Suppressor macrophage treated with lipopolysaccharide for 4 hours (primary cell): ENCODE measurements at regions not wholly inside any gene's neighbourhood (a gene's known extent, or its start where the extent isn't known, plus 50 kb on each side); places are given as distances from the start of the nearest gene placed in this dataset.

Source experiments
- DNase-seq: peaks from one replicate; pipeline ENCODE4 v3.0.0-alpha.2; 2020

DNA sequence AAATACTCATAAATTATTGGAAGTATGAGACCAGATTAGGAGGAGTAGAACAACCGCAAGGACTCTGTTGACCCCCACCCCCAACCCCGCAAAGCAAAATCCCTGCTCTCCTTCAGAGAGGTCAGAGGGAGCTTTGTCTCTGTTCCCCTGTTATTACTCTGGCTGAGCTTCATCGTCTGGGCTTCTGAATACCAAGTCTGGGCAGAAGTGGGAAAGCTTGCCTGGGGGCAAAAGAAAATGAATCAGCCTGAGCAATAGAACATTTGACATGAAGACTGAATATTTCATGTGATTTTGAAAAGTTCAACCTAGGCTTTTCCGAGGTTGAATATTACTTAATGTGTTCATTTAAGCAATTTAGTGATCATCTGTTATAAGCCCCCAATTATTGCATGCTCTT, 114.6 kb upstream of the ARHGAP28 start:
- DNase-seq = no peak

DNA sequence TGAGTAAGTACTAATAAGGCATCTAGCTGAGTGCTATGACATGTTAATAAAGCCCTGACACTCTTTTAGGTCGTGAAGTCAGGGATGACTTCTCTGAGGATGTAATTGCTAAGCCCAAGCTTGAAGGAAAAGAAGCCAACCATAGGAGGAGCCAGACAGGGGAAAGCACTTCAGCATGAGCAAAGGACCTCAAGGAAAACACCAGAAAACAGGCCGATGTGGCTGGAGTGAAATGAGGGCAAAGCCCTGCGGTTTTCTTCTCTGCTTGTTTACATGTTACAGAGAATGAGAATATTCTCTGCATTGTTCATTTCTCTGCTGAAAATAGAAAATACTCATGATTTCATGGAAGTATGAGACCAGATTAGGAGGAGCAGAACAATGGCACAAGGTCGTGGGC, 112.5 kb upstream of the ARHGAP28 start:
- DNase-seq = no peak

DNA sequence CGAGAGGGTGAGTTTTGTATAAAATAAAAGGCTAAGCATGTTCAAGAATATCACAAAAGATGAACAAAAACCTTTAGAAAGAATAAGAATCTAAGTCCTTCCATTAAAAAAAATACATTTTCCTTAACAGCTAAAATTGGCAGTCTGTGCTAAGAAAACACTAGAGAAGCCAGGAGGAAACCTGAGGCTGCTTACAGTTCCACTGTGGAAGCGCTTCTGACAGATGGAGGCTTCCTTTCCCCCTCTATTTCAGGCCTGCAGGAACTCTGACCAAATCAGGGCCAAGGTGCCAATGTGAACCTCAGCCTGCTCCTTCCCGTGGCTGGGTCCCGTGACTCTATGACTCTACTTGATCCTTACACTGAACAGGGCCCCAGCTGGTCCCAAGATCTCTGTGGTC, 108.1 kb upstream of the ARHGAP28 start:
- DNase-seq = no peak

DNA sequence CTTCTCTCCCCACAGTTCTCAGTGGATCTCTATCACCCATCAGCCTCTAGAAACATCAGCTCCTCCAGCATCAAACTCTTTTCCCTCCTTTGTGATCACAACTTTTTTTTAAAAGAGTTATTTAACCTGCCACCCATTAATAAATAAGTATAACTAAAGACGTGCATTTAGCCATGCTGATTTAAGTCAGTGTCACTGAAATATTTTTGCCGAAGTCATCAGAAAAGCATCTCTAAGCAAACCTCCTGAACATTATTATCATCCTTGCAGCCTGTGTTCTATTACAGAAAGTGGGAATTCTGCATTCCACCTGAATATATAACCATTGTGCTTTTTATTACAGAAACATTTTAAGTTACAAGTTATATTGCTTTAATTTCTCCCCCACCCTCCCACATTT, 106.2 kb upstream of the ARHGAP28 start:
- no peak for DNase-seq

DNA sequence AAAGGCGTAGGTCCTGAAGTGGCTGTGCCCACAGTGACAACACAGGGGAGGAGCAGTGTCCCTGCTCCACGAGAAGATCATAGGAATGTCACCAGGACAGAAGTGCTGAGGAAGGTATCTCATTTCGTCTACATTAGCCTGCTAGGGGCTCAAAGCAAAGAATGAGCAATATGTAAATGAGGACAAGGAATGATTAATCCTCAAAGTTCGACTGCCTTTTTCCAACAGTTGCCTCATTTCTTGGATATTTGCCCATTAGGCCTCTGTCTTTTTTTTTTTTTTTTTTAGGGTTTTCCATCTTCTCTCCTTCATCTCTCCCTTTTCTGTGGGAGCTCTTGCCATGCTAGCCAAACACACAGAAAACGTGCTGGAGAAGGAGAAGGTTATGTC, 105.2 kb upstream of the ARHGAP28 start:
- no peak for DNase-seq

DNA sequence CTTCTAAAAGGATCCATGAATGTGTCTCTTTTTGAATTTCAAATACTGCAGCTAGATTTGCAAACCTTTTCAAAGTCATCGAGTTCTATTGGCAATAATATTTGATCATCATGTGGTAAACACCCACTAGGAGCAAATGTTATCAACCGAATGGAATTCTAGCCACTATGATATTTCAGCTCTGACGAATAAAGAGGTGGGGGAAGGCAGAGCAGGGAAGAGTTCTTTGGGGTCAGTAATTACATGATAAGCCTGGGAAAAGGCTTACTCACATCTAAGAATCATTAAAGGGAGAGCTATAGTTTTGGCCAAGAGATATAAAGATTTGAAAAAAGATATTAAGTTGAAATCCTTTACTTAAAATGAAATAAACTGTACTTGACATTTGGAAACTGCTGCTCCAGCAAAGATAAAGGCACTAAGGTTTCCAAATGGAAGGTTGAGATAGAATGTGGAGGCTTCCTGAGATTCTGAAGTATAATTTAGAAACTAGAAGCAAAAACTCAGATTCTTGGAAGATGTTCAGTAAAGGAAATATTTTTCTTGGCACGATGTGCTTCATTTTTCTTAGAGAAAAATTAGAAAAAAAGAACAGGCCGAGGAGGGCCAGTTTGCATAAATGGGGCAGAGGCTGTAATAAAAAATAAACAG, 104.7 kb upstream of the ARHGAP28 start:
- DNase-seq = no peak

DNA sequence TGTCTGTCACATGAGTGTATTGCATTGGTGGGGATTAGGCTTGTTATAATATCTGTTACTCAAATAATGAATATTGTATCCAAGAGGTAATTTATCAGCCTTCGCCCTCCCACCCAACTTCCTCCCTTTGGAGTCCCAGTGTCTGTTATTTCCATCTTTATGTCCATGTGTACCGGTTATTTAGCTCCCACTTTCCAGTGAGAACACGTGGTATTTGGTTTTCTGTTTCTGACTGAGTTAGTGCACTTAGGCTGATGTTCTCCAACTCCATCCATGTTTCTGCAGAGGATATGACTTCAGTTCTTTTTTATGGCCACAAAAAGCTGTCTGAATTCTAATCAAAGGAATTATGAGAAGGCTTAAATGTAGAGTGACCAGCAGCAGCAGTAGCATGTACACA, 104.0 kb upstream of the ARHGAP28 start:
- no peak for DNase-seq

DNA sequence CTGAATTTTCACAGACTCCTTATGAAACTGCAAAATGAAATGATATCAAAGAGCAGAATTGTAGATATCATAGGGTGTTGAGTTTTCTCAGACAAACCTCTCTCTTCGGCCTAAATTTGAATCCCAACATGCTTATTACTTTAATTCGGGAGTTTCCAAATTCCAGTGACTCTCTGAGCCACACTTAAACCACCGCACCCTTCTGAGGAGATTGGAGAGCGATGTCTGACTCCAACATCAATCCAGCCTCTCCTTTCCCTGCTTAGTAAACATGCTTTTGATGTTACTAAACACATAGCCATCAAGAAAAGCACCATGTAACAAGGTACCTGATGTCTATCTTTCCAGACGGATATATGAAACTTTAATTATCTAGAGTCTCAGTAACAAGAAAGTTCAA, 103.1 kb upstream of the ARHGAP28 start:
- DNase-seq = no peak

DNA sequence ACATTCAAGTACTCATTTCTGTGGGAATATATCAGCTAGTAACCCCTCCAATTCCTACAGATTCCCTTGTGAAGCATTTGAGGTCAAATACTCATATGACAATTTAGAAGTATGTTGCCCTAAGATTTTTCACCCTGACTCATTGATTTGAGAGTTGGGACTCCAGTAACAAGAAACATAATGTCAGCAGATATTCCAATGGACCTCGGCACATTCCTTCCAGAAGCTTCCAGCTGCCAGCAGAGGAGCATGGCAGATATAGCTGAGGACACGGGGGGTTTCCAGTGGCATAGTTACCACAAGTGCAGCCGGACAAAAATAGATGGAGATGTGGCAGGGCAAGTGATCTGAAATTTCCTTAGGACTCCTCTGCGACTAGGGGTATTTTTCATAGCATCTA, 101.9 kb upstream of the ARHGAP28 start:
- DNase-seq = no peak

DNA sequence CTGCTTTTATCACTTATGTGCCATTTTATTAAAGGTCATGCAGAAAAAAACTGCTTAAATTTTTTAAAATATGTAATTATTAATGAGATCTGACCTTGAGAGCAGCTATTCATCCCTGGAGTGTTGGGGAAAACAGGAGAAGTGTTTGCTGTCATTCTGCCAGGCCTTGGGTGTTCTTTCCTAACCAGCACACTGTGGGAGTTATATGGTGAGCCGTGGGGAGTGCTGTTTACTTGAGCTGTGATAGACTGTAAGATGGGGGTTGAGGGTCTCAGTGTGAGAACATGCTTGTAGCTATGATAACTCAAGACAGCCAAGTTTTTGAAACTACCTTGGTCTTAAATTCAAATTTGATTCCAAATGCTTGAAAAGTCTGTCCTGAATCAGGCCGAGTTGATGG, 101.3 kb upstream of the ARHGAP28 start:
- no peak for DNase-seq

DNA sequence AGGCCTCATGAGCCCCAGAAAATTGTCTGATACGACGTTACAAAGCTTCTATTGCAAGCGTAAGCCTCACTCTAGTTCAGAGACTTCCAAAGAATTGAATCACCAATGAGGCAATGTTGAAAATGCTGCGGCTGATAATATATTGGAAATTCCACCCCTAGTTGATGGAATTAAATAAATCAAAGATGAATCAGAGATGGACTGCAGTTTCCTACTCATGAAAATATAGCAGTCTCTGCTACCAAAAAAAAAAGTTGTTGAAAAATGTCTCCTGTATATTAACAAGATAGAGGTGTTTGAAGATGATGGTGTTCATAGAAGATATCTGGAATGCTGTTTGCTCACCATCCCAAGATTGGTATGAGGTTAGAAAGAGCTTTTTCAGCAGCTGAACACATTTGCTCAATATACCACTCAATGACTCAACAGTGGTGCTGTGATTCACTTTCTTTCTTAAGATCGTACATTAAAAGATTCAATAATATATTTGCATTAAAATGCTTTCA, 99.8 kb upstream of the ARHGAP28 start:
- DNase-seq = no peak

DNA sequence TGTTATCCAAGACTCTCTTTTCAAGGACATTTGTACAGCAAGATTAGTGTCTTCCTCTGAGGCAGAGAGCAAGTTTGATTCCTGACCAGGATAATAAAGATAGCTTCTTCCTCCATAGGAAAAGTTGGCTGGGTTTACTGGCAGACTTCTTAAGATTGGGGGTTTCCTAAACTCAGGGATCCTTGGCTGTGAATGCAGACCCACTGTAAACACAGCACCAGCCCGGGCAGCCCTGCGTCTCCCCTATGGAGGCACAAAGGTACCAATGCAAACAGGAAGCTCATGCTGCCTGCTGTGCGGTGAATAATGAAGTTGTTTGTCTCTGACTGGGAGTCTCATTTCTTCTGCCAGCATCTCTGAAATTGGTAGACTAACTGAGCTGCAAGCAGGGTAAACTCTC, 96.2 kb upstream of the ARHGAP28 start:
- DNase-seq = no peak

DNA sequence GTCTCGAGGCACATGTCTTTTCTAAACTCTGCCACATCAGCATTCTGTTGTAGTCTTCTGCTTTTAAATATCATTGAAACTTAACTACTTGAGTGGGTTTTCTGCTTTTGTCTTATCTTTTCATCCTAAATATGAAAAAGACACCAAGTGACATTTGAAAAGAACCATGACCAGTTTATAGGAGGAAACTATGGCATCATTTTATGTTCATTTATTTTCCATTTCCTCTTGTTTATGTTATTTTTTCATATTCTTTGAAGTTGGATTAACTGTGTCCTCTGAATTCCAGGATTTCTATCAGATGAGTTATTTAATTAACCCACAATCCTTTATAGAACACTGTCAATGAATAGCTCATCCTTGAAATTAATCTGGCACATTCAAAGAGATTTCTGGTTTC, 93.4 kb upstream of the ARHGAP28 start:
- no peak for DNase-seq

DNA sequence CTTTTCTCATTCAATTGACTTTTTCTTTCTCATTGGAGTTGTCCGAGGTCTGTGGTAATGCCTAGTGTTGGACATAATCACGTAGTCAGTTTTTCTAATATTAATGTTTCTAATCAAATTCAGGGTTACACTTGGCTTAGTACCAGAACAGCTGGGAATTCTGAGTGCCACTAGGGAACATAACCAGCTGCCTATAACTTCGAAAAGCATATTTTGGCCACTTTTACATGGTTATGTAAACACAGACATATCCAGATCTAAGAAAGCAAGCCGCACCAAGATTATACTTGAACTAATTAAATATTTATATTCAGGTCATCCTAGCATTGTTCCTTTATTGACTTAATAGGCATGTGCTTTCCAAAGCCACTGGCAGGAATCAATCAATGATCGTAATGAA, 91.1 kb upstream of the ARHGAP28 start:
- DNase-seq = no peak

DNA sequence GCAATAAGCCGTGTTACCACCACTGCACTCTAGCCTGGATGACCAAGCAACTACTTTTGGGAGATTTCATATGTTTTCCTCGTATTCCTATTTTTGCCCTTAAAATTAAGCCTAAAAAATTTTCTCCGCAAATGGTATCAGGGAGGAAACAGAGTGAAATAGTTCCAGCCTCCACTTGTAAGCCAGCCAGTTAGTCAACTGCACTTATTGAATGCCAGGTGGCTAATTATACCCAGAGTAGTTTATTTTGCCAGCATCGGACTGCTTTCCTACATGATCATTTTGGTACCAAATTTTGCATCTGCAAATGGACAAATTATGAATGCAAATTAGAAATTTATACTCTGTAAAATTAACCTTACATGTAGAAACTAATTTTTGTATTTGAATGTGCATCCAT, 90.2 kb upstream of the ARHGAP28 start:
- no peak for DNase-seq

DNA sequence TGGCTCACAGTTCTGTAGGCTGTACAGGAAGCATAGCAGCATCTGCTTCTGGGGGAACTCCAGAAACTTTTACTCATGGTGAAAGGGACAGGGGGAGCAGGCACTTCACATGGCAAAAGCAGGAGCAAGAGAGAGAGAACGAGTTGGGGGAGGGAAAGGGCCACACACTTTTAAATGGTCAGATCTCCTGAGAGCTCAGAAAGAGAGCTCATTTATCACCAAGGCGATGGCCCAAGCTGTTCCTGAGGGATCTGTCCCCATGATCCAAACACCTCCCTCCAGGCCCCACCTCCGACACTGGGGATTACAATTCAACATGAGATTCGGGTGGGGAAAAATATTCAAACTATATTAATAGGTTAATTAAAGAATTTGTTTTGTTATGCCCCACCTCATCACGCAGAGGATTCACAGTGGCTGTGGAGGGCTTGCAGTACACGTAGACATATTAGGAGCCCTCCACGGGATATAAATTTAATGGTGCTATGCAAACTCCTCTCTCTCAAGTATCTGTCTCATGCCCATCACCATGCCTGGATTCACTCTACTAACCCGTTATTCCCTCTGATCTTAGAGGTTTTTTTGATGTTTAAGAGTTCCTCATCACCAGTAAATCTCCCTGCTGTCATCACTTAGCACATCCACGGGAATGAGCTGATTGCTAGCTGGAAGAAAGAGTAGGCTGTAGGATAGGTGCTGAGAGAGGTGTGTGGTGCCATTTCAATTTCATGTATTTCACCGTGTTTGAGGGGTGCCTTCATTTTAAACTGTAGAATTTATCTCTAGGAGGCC, 84.5 kb upstream of the ARHGAP28 start:
- no peak for DNase-seq

DNA sequence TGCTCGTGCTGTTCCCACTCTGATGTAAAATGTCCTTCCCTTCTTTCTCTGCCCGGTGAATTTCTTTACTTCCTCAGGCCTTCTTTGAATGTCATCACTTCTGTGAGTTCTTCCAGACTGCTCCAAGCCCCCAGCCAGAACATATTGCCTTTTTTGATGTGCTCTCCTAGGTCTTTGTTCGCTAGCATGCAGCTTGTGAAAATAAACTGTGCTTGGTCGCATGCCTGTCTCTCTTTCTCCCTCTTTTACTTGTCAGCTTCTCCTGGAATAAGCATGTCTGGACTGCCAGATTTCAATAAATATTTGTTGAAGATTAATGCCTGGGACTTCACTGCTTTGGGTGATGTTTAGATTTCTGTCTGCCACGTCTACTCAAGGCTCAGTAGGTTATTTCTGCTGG, 82.7 kb upstream of the ARHGAP28 start:
- no peak for DNase-seq

DNA sequence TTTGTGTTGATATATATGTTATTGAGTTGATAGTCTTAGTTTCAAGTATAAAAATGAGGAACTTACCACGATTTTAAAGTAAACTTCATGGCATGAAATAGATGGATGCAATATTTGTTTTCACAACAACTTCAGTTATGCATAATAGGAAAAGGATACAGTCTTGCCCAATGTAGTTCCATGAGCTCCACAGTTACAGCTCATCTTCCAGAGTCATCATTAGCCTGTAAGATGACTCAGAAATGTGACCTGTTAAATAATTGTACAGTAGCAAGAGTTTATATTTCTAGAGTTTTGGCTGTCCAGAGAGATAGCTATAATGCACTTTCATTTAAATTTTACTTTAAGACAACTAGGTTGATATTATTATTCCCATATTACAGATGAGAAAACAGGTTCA, 80.9 kb upstream of the ARHGAP28 start:
- no peak for DNase-seq

DNA sequence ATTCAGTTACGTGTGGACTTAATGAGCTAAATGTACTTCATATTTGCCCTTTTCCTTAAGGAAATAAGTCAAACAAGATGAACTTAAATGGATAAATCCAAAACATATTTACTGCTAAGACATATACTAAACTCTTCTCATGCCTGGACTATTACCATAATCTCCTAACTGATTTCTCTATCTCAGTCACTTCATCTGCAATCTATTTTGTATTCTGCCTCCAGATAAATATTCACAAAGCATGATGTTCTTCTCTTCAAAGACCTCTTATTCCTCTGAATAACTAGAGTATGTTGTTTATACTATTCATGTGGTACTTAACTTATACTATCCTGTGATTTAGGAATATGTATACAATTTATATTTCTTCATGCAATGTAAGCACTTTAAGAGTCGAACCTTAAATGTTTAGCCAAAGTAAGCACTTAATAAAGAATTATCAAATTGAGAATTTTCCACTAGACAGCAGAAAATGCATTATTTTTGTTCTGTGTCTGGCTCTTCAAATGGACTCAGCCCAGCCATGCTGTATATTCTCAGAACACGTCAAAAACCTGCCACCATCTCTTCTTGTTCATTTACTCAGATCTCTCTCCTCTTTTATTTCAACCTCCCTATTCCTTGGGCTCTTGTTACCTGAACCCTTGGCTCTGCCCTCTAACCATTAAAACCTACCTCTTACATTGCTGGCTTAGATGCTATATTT, 79.9 kb upstream of the ARHGAP28 start:
- DNase-seq = no peak

DNA sequence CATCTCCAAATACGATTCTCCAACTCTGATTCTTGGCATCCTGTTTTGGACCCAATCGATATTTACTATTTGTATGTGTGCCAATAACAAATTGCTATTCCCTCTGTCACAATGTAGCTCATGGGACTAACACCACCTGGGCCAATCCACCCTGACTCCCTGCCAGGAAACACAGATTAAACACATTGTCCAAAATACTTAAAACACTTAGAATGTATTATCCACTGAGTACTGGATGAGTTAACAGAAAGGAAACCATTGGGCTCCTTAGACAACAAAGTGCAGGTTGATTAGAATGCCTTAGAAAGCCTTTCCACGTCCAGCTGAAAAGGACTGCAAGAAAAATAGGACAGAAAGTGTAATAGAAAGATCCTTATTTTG, 79.4 kb upstream of the ARHGAP28 start:
- DNase-seq = no peak

DNA sequence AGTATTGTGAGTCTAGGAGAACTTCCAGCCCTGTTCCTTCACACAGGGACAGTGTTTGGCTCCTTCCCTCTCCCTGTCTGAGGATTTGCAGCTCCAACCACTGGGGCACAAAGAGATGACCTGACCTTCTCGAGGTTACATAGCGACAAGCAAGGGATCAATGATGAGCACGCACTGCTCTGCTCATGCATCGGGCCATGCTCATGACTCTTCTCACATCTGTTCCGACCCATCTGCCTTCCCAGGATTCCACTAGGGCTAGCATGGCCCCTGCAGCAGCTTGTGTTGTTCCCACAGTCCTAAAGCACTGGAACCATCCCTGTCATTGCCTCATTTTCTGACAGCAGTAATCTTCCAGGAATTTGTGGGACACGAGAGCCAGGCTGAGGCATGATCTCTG, 78.8 kb upstream of the ARHGAP28 start:
- no peak for DNase-seq

DNA sequence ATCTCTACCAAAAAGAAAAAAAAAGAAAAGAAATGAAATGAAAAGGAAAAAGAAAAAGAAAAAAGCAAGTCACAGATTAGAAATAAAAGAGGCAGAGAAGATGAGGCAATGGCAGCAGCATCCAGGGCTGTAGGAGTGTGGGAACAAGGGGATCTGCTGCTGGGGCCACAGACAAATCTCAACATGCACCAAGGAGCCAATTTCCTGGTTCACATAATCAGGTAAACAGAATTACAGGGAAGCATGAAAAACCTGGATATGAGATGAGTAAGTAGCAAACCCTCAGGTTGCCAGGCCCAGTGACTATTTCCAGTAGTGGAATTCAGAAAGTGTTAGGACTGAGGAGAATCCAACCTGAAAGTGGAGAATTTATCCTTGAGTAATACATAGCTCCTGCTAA, 77.4 kb upstream of the ARHGAP28 start:
- DNase-seq = no peak

DNA sequence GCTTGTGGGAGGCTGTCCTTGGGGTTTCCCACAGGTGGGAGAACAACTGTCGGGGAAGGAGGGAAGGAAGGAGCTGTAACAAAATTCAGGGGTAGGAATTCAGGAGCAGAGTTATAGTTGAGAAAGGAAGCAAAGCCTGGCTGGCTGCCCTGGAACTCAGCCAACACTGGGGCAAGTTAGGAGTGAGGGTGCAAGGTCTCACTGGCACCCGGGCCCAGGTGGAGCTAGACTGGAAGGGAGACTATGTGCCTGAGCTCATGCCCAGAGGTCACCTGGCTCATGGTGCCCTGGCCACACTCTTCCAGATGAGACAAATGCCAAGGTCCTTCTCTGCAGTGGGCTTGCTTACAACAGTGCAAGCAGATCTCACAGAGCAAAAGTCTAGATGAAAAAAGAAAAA, 75.6 kb upstream of the ARHGAP28 start:
- no peak for DNase-seq
